ENCODE measurements at regions not wholly inside any gene's neighbourhood (a gene's known extent, or its start where the extent isn't known, plus 50 kb on each side); places are given as distances from the start of the nearest gene placed in this dataset.

- intact Hi-C loops (cut with DNase I), result no loop called here
- DNase-seq, result peak in 2 of 42 donors; percentile 2 to 9
Measured at GRCh38 chr7:46969303-46970130, 612.4 kb downstream of the TNS3 start.

GRCh38 chr7:46968003-46968402 is 613.9 kb downstream of the TNS3 start:
- intact Hi-C loops (cut with DNase I), result no loop called here
- no peak for DNase-seq

- DNase-seq, result no peak
- intact Hi-C loops (cut with DNase I), result no loop called here
Measured at GRCh38 chr7:46963719-46964118, 618.2 kb downstream of the TNS3 start.

GRCh38 chr7:46960970-46961369 is 620.9 kb downstream of the TNS3 start:
- DNase-seq, result no peak
- intact Hi-C loops (cut with DNase I), result no loop called here

- intact Hi-C loops (cut with DNase I), result no loop called here
- no peak for DNase-seq
Measured at GRCh38 chr7:46957195-46957594, 624.7 kb downstream of the TNS3 start.

- no peak for DNase-seq
- intact Hi-C loops (cut with DNase I), result no loop called here
Measured at GRCh38 chr7:46955531-46955930, 626.4 kb downstream of the TNS3 start.

- DNase-seq, result no peak
- intact Hi-C loops (cut with DNase I), result no loop called here
Measured at GRCh38 chr7:46954181-46954580, 627.7 kb downstream of the TNS3 start.

- no peak for DNase-seq
- intact Hi-C loops (cut with DNase I), result no loop called here
Measured at GRCh38 chr7:46953008-46953407, 628.9 kb downstream of the TNS3 start.

- intact Hi-C loops (cut with DNase I), result no loop called here
- DNase-seq, result no peak
Measured at GRCh38 chr7:46949270-46949931, 632.5 kb downstream of the TNS3 start.

GRCh38 chr7:46948716-46949115 is 633.2 kb downstream of the TNS3 start:
- no peak for DNase-seq
- intact Hi-C loops (cut with DNase I), result no loop called here

GRCh38 chr7:46945328-46945727 is 636.6 kb downstream of the TNS3 start:
- DNase-seq, result no peak
- intact Hi-C loops (cut with DNase I), result no loop called here

- no peak for DNase-seq
- intact Hi-C loops (cut with DNase I), result no loop called here
Measured at GRCh38 chr7:46943996-46944395, 637.9 kb downstream of the TNS3 start.

GRCh38 chr7:46942574-46942973 is 639.3 kb downstream of the TNS3 start:
- intact Hi-C loops (cut with DNase I), result no loop called here
- no peak for DNase-seq

GRCh38 chr7:46940178-46940577 is 641.7 kb downstream of the TNS3 start:
- intact Hi-C loops (cut with DNase I), result no loop called here
- no peak for DNase-seq

- intact Hi-C loops (cut with DNase I), result no loop called here
- no peak for DNase-seq
Measured at GRCh38 chr7:46939558-46939957, 642.4 kb downstream of the TNS3 start.

GRCh38 chr7:46939089-46939488 is 642.8 kb downstream of the TNS3 start:
- intact Hi-C loops (cut with DNase I), result no loop called here
- no peak for DNase-seq

- no peak for DNase-seq
- intact Hi-C loops (cut with DNase I), result no loop called here
Measured at GRCh38 chr7:46937826-46938225, 644.1 kb downstream of the TNS3 start.

GRCh38 chr7:46934198-46934825 is 647.6 kb downstream of the TNS3 start:
- DNase-seq, result no peak
- intact Hi-C loops (cut with DNase I), result no loop called here

- no peak for DNase-seq
- intact Hi-C loops (cut with DNase I), result no loop called here
Measured at GRCh38 chr7:46933596-46933995, 648.3 kb downstream of the TNS3 start.

- no peak for DNase-seq
- intact Hi-C loops (cut with DNase I), result no loop called here
Measured at GRCh38 chr7:46932676-46933424, 649.1 kb downstream of the TNS3 start.

Measured in head of caudate nucleus (tissue), 42 donors.